ENCODE measurements at regions not wholly inside any gene's neighbourhood (a gene's known extent, or its start where the extent isn't known, plus 50 kb on each side); places are given as distances from the start of the nearest gene placed in this dataset.
"Not testable (repeated sequence)": the region's sequence is repeated elsewhere in the genome, so short reads cannot be mapped to it uniquely, and the experiment has no call there.

DNA sequence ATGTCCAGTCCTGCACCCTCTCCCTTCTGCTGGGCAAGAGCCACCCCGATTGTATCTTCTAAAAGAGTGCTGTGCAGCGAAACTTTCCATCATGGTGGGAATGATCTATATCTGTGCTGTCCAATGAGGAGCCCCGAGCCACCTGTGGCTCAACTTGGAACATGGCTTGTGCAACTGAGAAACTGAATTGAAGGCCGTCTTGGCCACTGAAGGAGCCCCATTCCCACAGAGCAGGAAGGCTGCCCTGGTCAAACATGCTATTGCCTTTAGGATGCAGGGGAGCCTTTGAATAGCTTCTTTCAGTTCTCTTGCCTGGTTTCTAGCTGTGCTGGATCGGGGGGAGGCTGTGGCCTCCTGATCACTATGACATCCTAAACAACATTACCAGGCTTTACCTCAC, 427.6 kb downstream of the SETD4 start:
- DNase-seq, result no peak

DNA sequence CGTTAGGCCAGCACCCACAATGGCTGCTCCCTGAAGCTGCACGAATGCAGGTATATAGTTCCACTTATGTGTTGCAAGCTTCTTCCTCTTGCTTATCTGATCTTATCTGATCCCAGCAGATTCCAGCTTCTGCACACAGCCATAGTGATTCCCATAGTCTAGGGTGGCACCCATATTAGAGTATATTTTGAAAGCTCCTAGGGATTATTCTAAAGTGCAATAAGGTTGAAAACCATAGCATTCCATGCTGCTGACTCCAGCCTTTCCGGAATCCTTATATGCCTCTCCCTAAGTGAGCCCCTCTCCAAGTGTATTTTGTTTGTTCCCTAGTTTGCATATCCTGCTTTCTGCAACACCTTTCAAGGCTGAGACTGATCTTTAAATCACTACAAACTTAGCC, 432.0 kb downstream of the SETD4 start:
- no peak for DNase-seq

DNA sequence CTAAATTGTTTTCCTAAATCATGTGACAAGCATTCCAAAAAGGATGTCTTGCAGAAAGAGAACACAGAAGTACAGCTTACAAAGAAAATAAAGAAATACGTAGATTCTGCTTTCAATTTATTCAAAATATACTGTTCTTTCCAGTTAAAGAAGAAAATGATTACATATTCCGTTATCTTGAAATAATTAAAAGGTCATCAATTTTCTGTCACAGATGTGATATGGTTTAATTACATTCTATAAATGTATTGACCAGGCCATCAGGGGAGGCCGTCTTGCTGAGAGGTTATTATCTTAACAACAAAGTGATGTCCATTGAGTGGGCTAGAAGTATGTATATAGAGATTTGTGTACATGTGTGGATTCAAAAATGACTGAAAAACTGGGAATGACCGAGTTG, 432.9 kb downstream of the SETD4 start:
- no peak for DNase-seq

DNA sequence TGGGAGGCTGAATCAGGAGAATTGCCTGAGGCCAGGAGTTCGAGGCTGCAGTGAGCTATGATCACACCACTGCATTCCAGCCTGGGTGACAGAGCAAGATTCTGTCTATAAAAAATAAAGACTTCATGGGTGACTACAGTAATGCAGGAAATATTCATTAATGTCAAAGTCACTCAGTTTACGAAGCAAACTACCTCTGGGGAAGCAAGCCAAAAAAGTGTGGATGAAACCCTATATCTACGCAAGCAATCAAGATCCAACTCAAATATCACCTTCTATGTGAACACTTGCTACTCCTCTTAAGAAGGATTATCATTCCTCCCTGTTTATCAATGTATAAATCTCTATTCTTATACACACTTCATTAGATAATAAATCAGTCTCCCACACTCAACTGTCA, 434.8 kb downstream of the SETD4 start:
- no peak for DNase-seq

DNA sequence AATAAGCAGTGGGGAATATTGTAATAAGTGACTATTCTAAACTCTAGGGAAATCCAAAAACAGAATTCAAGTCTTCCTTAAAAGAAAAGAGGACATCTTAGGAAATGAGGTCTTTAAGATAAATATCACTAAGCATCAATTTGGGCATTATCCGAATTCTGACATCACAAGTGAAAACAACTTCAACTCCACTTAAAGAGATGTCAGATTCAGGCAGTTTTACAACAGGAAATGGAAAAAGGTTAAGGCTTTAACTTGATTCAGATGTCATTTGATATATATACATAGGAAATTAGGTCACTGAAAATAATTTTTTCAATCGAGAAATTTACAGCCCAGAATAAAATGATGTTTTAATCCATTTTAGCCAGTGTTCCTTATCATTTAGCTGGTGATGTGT, 435.4 kb downstream of the SETD4 start:
- no peak for DNase-seq

DNA sequence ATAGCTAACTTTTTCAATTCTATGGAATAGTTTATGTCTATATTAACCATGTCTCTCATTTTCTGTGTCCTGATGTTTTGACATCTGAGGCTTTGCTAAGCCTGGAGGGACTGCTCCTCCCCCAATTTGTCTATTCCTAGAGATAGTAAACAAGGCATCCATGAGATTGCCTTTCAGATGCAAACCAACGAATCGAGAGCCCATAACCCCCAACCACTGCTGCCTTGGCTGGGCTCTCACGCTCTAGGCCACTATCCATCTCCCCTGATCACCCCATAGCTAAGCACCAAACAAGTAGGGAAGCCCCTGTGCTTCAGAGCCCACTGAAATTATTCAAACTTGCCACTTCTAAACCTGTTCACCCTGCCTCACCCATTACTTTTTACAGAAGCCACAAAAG, 437.7 kb downstream of the SETD4 start:
- no peak for DNase-seq

DNA sequence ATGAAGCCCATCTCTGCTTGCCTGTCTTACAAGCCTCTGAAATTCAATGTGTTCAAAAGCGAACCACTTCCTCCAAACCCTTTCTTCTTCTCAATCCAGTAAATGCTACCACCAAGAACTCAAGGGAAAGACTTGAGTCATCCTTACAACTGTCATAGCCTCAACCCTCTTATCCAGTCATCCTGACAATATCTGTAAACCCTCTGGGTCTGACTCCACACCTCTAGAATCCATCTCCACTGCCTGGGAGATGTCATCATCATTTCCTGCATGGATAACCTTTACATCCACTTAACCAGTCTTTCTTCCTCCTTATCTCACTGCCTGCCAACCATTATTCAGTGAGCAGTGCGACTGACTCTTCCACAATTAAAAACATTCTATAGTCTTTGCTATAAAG, 441.1 kb downstream of the SETD4 start:
- peak; percentile 43 for DNase-seq

DNA sequence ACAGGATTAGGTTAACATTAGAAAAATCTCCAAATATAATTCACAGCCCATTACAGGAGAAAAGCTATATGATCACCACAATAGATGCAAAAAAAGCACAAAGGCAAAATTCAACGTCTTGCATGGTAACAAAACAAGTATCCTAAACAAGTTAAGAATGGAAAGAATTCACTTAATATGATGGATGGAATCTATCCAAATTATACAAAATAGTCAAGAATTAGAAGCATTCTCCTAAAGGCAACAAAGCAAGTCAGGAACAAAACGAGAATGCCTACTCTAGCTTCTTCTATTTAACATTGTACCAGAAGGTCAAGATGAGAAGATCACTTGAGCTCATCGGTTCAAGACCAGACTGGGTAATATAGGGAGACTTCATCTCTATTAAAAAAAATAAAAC, 442.8 kb downstream of the SETD4 start:
- DNase-seq, result no peak

DNA sequence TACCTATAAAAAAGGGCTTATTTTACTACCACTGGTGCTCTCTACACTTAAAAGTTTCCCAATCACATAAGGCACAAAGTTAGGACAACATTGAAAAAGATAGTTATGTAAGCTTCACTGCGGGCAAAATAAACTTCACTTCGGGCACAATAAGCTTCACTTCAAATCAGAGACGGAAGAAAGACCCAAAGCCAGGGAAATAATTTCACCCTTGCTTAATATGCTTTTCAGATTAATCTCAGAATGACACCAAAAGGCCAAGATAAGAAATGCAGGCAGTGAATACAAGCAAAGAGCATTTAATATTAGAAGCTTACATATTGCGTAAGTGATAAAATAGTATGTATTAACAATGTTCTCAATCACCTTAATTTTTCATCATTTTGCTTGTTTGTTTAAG, 444.2 kb downstream of the SETD4 start:
- no peak for DNase-seq

DNA sequence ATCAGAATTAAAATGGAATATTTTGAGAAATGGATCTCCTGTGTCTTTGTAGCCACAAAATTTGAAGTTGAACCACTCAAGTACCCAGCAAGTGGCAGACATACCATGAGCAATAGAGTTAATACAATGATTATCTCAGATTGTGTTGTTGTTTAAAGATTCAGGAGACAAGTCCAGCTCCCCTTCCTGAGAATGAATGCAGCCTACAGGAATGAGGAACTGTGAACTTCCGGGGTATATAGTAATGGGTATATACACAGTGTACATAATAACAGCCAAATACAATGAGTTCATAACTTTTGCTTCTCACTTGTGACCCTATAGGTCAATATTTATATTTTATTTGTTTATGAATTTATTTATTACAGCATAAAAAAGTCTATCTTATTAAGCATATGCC, 445.0 kb downstream of the SETD4 start:
- no peak for DNase-seq

DNA sequence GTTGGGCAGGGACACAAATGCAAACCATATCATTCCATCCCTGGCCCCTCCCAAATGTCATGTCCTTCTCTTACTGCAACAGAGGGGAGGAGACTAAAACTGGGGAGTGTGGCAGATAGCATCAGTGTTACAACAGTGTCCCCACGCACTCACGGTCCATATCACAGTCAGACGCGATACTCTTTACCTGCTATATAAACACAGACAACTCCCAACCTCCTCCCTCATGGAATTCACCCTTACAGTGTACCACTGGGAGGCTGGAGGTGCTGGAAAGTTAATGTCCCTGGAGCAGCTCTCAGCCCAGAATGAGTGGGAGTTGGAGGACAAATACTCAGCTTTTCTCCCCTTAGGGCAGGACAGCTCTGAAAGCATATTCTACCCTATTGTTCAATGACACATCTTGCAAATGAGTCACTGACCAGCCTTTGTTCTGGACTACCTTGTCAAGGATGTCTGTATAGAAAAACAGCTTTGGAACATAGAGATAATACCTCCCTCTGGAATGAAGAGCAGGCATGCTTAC, 445.9 kb downstream of the SETD4 start:
- no peak for DNase-seq

DNA sequence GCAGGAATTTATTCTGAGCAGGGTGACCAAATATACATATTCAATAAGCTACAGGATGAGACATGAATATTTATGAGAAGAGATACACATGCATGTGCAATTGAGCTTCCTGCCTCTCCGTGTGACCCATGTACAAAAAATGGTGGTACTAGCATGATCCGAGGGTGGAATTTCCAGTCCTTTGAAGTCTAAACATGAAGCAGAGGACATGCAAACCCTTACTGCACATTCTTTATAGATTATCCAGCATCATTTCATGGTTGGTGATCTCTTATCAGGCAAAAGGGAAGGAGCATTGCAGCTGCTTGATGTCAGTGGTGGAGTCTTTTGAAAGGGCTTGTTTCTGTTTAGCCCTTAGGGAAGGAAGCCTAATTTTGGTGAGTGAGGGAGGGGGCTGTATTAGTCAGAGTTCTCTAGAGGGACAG, 448.6 kb downstream of the SETD4 start:
- no peak for DNase-seq

DNA sequence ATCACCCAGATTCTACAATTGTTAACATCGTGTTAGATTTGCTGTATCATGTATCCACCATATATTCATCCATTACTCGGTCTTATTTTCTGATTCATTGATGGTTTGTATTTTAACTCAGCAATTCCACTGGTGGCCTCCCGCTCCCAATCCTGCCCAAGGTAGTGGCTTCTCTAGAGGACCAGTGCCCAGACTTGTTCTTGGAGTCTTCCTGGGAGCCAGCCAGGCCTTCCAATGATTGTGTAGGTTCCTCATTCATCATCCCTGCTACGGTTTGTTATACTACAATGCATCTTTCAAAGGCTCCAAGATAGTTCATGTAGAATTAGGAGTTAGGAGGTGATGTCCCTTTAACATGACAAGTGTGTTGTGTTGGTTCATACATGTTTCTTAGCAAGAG, 451.1 kb downstream of the SETD4 start:
- no peak for DNase-seq

DNA sequence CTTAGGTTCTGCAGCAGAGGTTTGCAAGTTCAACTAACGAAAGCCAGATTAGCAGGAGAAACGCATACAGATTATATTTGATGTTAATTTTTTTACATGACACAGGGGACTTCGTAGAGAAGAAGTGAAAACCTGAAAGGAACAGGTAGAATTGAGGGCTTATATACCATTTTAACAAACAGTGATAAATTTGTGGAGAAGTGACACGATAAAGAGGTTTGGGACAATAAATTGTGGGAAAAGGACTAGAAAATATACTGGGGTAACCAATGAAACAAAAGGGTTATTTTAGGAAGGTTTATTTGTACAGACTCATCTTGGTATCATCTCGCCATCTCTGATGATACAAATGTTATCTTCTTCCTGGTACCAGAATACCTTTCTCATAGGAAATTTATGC, 452.9 kb downstream of the SETD4 start:
- no peak for DNase-seq

DNA sequence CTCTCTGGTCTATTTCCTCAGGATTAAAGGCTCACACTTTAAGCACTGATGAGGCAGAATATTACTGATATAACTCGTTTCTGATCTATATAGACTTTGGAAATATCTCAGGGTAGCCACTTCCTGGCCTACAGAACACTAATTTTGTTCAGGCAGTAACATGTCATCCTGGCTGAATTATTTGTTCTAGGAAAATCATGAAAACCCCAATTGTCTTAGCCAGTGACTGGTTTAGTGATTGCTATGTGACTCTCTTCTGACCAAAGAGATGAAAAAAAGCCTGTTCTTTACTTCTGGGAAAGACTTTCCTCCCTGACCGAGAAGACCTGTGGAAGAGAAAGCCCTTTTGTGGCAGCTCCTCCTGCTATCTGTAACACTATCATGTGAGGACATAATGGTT, 453.7 kb downstream of the SETD4 start:
- no peak for DNase-seq

DNA sequence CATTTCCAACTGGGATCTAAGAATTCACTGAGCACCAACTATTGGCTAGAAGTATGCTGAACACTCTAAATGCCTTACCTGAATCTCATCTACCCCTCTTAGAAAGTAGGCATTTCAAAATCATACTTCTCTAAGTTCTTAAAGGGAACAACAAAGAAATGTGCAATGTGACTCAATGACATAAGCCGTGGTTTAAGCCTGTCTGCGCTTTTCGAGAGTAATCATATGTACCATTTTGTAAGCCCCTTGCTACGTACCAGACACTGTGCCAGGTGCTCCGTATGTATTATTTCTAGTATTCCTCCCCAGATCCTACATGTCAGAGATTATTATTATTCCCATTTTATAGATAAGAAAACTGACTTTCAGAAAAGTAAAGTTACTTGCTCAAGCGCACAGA, 454.2 kb downstream of the SETD4 start:
- DNase-seq, result no peak

DNA sequence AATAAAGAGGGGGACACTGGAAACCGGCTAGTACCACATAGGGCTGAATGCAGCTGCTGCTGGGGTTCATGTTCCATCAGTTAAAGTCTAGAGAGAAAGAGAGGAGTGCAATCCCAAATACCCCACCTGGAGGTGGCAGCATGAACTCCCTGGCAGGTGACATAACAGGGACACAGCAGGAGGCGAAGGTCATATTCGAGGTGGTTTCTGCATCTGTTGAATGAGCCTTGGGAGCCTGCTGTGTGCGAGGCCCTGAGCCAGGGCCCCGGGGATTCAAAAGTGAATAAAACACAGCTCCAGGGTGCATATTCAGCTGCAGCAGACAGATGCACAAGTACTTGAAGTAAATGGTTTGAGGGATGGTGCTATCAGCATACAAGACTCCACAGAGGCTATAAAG, 456.8 kb downstream of the SETD4 start:
- no peak for DNase-seq

DNA sequence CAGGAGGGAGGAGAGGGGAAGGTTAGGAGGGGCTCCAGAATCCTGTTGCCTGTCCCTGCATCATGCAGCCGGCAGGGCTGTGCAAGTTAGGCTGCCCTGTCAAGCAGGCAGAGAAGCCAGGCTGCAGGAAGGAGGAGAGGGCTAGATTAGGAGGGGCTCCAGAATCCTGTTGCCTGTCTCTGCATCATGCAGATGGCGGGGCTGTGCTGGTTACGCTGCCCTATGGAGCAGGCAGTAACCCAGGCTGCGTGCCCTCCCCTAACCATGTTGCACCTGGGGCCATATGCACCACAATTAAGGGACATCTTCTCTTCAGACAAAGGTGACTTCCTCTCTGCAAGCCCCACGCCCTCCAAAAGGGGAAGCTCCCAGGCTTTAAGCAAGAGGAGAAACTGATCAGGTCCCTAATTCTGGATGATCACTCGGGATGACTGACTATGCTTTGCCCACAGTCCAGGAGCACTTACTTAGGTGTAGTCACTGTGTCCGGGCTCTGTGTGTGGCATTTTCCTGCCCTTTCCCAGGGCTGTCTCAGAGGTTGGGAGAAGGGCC, 457.4 kb downstream of the SETD4 start:
- DNase-seq, result no peak

DNA sequence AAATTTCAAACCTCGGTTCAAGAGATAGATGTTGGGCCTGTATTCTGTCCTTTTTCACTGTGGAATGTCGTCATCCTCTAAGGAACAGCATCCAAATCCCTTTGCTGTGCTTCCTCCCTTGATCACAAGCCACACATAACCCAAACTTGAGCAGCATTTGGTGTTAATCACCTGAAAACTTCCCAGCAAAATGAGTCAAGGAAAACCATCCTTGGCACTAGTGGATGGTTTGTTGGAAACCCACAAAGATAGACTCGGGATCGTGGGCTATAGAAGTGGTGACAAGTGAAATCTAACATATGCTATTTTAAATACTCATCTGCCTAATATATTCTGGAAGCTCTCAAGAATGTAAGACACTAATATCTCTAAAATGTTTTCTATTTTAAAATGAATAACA, 459.1 kb downstream of the SETD4 start:
- no peak for DNase-seq

DNA sequence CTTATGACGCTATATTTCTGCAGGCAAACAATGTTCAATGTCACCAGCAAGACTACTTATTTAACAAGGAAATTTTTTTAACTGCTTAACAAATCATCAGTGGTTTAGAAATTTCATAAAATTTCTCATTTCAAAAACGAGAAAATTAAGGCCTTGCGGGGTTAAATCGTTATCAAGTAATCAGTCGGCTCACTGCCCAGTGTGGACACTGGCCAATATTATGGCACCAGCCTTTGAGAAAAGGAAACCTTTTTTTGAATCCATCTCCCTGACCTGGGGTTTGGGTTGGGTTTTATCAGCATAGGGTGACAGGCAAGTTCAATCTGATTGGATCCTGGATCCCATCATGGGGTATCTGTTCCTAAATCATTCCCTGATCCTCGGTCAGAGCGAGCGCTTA, 461.2 kb downstream of the SETD4 start:
- no peak for DNase-seq

DNA sequence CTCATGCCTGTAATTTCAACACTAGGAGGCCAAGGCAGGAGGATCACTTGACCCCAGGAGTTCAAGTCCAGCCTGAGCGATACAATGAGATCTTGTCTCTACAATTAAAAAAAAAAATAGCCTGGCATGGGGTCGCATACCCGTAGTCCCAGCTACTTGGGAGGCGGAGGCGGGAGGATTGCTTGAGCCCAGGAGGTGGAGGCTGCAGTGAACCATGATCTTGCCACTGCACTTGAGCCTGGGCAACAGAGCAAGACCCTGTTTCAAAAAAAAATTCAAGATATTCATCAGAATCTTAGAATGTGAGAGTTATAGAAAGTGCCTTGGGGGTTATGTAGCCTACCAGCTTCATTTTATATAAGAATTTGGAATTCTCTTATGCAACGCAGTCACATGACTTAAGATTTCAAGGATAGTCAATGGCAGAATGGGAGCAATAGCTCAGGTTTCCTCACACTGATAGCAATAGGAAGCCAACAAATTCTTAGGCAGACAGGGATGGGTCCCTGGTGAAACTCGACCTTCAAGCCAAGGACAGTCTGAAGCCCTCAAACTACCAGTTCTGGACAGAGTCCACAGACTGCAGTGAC, 462.5 kb downstream of the SETD4 start:
- DNase-seq, result no peak

DNA sequence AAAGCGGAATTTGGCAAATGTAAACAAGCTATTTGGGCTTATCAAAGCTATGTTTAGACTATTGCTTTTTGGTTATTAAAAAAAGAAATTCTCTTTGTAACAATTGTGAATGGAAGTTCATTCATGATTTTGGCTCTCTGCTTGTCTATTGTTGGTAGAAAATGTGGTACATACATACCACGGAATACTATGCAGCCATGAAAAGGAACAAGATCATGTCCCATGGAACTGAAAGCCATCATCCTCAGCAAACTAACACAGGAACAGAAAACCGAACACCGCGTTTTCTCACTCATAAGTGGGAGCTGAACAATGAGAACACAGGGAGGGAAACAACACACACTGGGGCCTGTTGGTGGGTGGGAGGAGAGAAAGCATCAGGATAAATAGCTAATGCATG, 465.4 kb downstream of the SETD4 start:
- DNase-seq, result no peak

DNA sequence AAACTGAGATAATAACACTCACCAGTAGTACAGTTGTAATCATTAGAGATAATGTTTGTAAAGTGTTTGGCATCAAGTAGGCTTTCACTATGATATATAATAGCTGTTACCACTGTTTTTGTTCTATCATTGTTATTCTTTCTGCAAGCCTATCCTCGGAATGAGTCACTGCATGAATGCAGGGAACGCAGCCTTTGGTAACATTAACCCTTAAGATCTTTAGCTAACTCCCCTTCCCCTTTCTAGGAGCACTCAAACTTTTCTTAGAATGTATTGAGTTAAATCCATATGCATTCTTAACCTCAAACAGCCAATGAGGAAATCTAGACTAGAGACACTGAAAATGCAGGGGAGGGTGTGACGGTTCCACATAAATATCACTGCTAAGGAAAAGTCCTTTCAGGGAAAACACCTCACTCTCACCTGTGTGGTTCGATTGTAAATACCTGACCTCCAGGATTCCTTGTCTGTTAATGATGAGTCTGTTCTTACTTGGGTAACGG, 467.3 kb downstream of the SETD4 start:
- DNase-seq, result no peak

DNA sequence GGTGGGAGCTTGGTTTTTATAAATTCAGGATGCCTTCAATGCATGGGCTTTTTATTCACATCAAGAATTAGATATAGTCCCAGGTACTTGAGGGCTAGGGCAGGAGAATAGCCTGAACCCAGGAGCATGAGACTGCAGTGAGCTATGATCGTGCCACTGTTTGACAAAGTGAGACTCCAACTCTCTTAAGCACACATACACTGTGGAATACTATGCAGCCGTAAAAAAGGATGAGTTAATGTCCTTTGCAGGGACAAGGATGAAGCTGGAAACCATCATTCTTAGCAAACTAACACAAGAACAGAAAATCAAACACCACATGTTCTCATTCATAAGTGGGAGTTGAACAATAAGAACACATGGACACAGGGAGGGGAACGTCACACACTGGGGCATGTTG, 470.0 kb downstream of the SETD4 start:
- DNase-seq, result not testable (repeated sequence)

DNA sequence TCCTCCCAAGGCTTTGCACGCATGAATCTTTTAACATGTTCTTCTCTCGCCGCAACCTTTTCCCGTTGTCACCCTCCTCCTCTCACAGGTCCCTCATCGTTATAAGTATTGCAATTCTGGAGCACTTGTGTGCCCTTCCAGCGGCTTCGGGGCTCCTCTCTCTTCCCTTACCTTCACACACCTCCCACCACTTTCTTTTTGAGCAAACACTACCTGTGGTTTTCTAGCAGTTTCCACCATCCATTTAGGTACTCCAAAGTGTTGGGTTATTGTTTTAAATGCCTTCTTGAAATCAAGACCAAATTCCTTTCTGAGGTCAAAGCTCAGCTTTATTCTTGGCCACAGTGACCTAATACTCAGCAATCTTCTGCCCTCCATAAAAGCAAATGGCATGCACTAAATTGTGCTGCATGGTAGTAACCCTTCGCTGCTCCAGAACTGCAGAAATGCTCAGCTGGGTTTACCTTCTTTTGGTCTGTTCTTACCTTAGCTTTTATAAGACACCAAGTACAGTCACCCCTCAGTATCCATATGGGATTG, 472.4 kb downstream of the SETD4 start:
- DNase-seq, result no peak
